Panc1 (cell line): ENCODE measurements at regions not wholly inside any gene's neighbourhood (a gene's known extent, or its start where the extent isn't known, plus 50 kb on each side); places are given as distances from the start of the nearest gene placed in this dataset.

Experiments
- ATAC-seq: fragments of 200-7000 bp; cut with Tn5 transposase; 2 replicates; pipeline ENCODE4 v1.9.1; 2020; ENCODE audit warnings: mild to moderate bottlenecking, moderate library complexity
- BruUV-seq: library from RNA; stranded (reverse); fragments of 400-500 nt; replicated peaks from 2 replicates; lab custom pipeline; 2021; lab: Mats Ljungman, UMichigan
- CTCF ChIA-PET: fragments of 300-600 bp; sonication (Branson Sonifier 250); formaldehyde crosslinking; loops from one replicate; lab custom pipeline; 2022; ENCODE audit warnings: antibody characterized with exemption; lab: Charles Lee
- POLR2A ChIA-PET: fragments of 300-600 bp; sonication (Branson Sonifier 250); formaldehyde crosslinking; loops from one replicate; lab custom pipeline; 2022; ENCODE audit warnings: antibody characterized with exemption; lab: Charles Lee
- DNase-seq: peaks from one replicate; pipeline ENCODE4 v3.0.0-alpha.2; 2010; ENCODE audit warnings: low read depth, low spot score
- H3K27ac ChIP-seq: 2 replicates; pipeline ENCODE4 v1.5.1; 2011; ENCODE audit warnings: mild to moderate bottlenecking, low read length, inconsistent platforms
- H3K27me3 ChIP-seq: fragments of 200-500 bp; sonication (Bioruptor generic); 2 replicates; pipeline ENCODE4 v1.6.0; 2014; ENCODE audit warnings: low read length, inconsistent platforms; ENCODE audit not compliant: control insufficient read depth, insufficient read depth
- H3K36me3 ChIP-seq: fragments of 200-500 bp; sonication (Bioruptor generic); 2 replicates; pipeline ENCODE4 v1.5.1; 2014; ENCODE audit warnings: inconsistent platforms, mild to moderate bottlenecking, low read length, moderate library complexity; ENCODE audit not compliant: control insufficient read depth, insufficient read depth
- H3K4me1 ChIP-seq: 2 replicates; pipeline ENCODE4 v1.5.1; 2011; ENCODE audit warnings: inconsistent platforms, mild to moderate bottlenecking, low read length, moderate library complexity; ENCODE audit not compliant: control insufficient read depth, insufficient read depth
- H3K4me3 ChIP-seq, 2 experiments: 2 replicates each; pipeline ENCODE4 v1.5.1; 2011 to 2012; ENCODE audit warnings: low read depth in 2 of 2, low read length in 2 of 2, mild to moderate bottlenecking in 2 of 2, inconsistent platforms in 1 of 2, moderate library complexity in 1 of 2
- H3K9me3 ChIP-seq: fragments of 200-500 bp; sonication (Bioruptor generic); 2 replicates; pipeline ENCODE4 v1.5.1; 2014; ENCODE audit warnings: low read depth, mild to moderate bottlenecking, inconsistent platforms, low read length, moderate library complexity; ENCODE audit not compliant: control insufficient read depth, insufficient read depth
- CTCF ChIP-seq: fragments of 450-650 bp; IDR thresholded peaks from 2 replicates; pipeline ENCODE4 v1.5.1; 2017; ENCODE audit warnings: mild to moderate bottlenecking
- POLR2AphosphoS5 ChIP-seq: IDR thresholded peaks from 2 replicates; pipeline ENCODE4 v1.6.1; 2012; ENCODE audit warnings: mild to moderate bottlenecking, low read depth, low read length, moderate library complexity
- REST ChIP-seq, 2 experiments: IDR thresholded peaks; 2 replicates each; pipeline ENCODE4 v1.6.1; 2011 to 2012; ENCODE audit warnings: low read depth in 2 of 2, control low read depth in 1 of 2, low read length in 1 of 2, mild to moderate bottlenecking in 1 of 2, moderate library complexity in 1 of 2; ENCODE audit not compliant: insufficient read depth in 1 of 2
- SIN3A ChIP-seq: IDR thresholded peaks from 2 replicates; pipeline ENCODE4 v1.6.1; 2012; ENCODE audit warnings: low read depth, mild to moderate bottlenecking, low read length, moderate library complexity, borderline replicate concordance; ENCODE audit not compliant: insufficient read depth
- TCF7L2 ChIP-seq: IDR thresholded peaks from 2 replicates; pipeline ENCODE4 v1.6.1; 2011; ENCODE audit warnings: mild to moderate bottlenecking, low read depth, low read length, inconsistent platforms
- in situ Hi-C: cut with HindIII; loops from 2 replicates; pipeline ENCODE4 v1.10.0; 2016; ENCODE audit warnings: low sequenced_read_pairs, low pct_unique_long_range_greater_than_20kb
- intact Hi-C: fragments of 100-400 bp; cut with micrococcal nuclease; formaldehyde crosslinking; loops from one replicate; pipeline ENCODE4 v1.10.0; 2022; ENCODE audit not compliant: unreplicated experiment

- Histone ChIP-seq H3K4me1 (no peaks in the 10 kb centered on the region), H3K36me3 (no peaks in the 10 kb centered on the region), H3K27ac (no peak overlapping the region), H3K4me3 (no peak overlapping the region), H3K27me3 (no peaks in the 10 kb centered on the region), H3K9me3 (no peaks in the 10 kb centered on the region)
- intact Hi-C loops (no loop called here), in situ Hi-C loops (no loop called here)
- ATAC-seq, result no peak
- DNase-seq, result no peak
- ChIA-PET POLR2A (no interaction called here), CTCF (no interaction called here)
- no TSS peak for BruUV-seq
- TF ChIP-seq SIN3A (no peak), TCF7L2 (no peak), CTCF (no peak), POLR2AphosphoS5 (no peak), REST (IDR thresholded peaks at IDR 0.05; ENCODE audit: insufficient read depth in 1 of 2, low read depth in 2 of 2, low read length in 1 of 2) (no peak)
These were observed 424.3 kb downstream of the OCA2 start for GRCh38 chr15:27674826-27675225.

- H3K27me3 ChIP-seq, result no peaks in the 10 kb centered on the region
- TF ChIP-seq REST (IDR thresholded peaks at IDR 0.05; ENCODE audit: insufficient read depth in 1 of 2, low read depth in 2 of 2, low read length in 1 of 2), result no peak
- no peak for TF ChIP-seq SIN3A
- H3K36me3 ChIP-seq, result no peaks in the 10 kb centered on the region
- CTCF ChIA-PET, result no interaction called here
- no peaks in the 10 kb centered on the region for H3K4me1 ChIP-seq
- no peak for DNase-seq
- POLR2A ChIA-PET, result no interaction called here
- in situ Hi-C loops (no loop called here), intact Hi-C loops (no loop called here)
- no TSS peak for BruUV-seq
- ATAC-seq, result no peak
- no peak overlapping the region for H3K27ac ChIP-seq
- H3K4me3 ChIP-seq, result no peak overlapping the region
- no peaks in the 10 kb centered on the region for H3K9me3 ChIP-seq
These were observed 425.2 kb downstream of the OCA2 start for GRCh38 chr15:27673766-27674445.
